Mesenchymal stem cell (in vitro differentiated cells and primary cell): ENCODE measurements at regions not wholly inside any gene's neighbourhood (a gene's known extent, or its start where the extent isn't known, plus 50 kb on each side); places are given as distances from the start of the nearest gene placed in this dataset.

Source experiments
- DNase-seq: peaks from one replicate; pipeline ENCODE4 v3.0.0-alpha.2; 2013
- H2AFZ ChIP-seq: one replicate; pipeline ENCODE4 v1.6.1; 2013; ENCODE audit warnings: low read depth, mild to moderate bottlenecking, control low read depth, inconsistent platforms, low read length, moderate library complexity
- H2AK5ac ChIP-seq: 2 replicates; pipeline ENCODE4 v1.6.1; 2013; ENCODE audit warnings: low read length, moderate library complexity, mild to moderate bottlenecking, inconsistent platforms; ENCODE audit not compliant: severe bottlenecking
- H2BK120ac ChIP-seq: one replicate; pipeline ENCODE4 v1.6.1; 2013; ENCODE audit warnings: low read depth, mild to moderate bottlenecking, inconsistent platforms, low read length, moderate library complexity
- H2BK12ac ChIP-seq, 2 experiments: one replicate each; pipeline ENCODE4 v1.6.1; 2013; ENCODE audit warnings: inconsistent platforms in 2 of 2, low read length in 2 of 2, mild to moderate bottlenecking in 2 of 2, moderate library complexity in 2 of 2, control low read depth in 1 of 2
- H2BK15ac ChIP-seq: one replicate; pipeline ENCODE4 v1.6.1; 2013; ENCODE audit warnings: mild to moderate bottlenecking, low read depth, inconsistent platforms; ENCODE audit not compliant: poor library complexity, severe bottlenecking
- H2BK5ac ChIP-seq: 2 replicates; pipeline ENCODE4 v1.6.1; 2013; ENCODE audit warnings: low read depth, mild to moderate bottlenecking, low read length, control low read depth, inconsistent platforms; ENCODE audit not compliant: poor library complexity, severe bottlenecking
- H3K14ac ChIP-seq, 2 experiments: one replicate each; pipeline ENCODE4 v1.6.1; 2013; ENCODE audit warnings: inconsistent platforms in 2 of 2, low read length in 2 of 2, control low read depth in 1 of 2, mild to moderate bottlenecking in 1 of 2, moderate library complexity in 1 of 2
- H3K18ac ChIP-seq, 2 experiments: one replicate each; pipeline ENCODE4 v1.6.1; 2013; ENCODE audit warnings: inconsistent platforms in 2 of 2, low read length in 2 of 2, control low read depth in 1 of 2, low read depth in 1 of 2, mild to moderate bottlenecking in 1 of 2
- H3K23ac ChIP-seq, 2 experiments: one replicate each; pipeline ENCODE4 v1.6.1; 2013; ENCODE audit warnings: inconsistent platforms in 2 of 2, low read length in 2 of 2, mild to moderate bottlenecking in 2 of 2, moderate library complexity in 2 of 2, control low read depth in 1 of 2
- H3K27ac ChIP-seq: 2 replicates; pipeline ENCODE4 v1.5.1; 2013; ENCODE audit warnings: mild to moderate bottlenecking, moderate library complexity, low read length, control low read depth, inconsistent platforms; ENCODE audit not compliant: poor library complexity, severe bottlenecking
- H3K27me3 ChIP-seq, 2 experiments: 2 replicates each; pipeline versions ENCODE4 v1.6.1 to v1.7.0; 2013; ENCODE audit warnings: low read length in 2 of 2, mild to moderate bottlenecking in 2 of 2, moderate library complexity in 2 of 2, control low read depth in 1 of 2, inconsistent platforms in 1 of 2; ENCODE audit not compliant: control insufficient read depth in 1 of 2, insufficient read depth in 1 of 2
- H3K36me3 ChIP-seq, 2 experiments: 2 replicates each; pipeline versions ENCODE4 v1.6.1 to v1.7.0; 2013; ENCODE audit warnings: low read length in 2 of 2, control low read depth in 1 of 2, inconsistent platforms in 1 of 2, low read depth in 1 of 2, mild to moderate bottlenecking in 1 of 2; ENCODE audit not compliant: insufficient read depth in 2 of 2, control insufficient read depth in 1 of 2
- H3K4ac ChIP-seq, 2 experiments: one replicate each; pipeline ENCODE4 v1.6.1; 2013; ENCODE audit warnings: inconsistent platforms in 2 of 2, low read length in 2 of 2, mild to moderate bottlenecking in 2 of 2, moderate library complexity in 2 of 2, control low read depth in 1 of 2, low read depth in 1 of 2
- H3K4me1 ChIP-seq: 2 replicates; pipeline ENCODE4 v1.6.1; 2013; ENCODE audit warnings: low read depth, low read length, control low read depth; ENCODE audit not compliant: control insufficient read depth, insufficient read depth
- H3K4me2 ChIP-seq: 2 replicates; pipeline ENCODE4 v1.6.1; 2013; ENCODE audit warnings: low read length, mild to moderate bottlenecking, inconsistent platforms; ENCODE audit not compliant: poor library complexity, severe bottlenecking
- H3K4me3 ChIP-seq, 2 experiments: 2 replicates each; pipeline versions ENCODE4 v1.5.1 to v1.7.0; 2013; ENCODE audit warnings: low read length in 2 of 2, mild to moderate bottlenecking in 2 of 2, control low read depth in 1 of 2, low read depth in 1 of 2; ENCODE audit not compliant: insufficient read depth in 1 of 2
- H3K79me1 ChIP-seq: replicated peaks from 2 replicates; pipeline ENCODE4 v1.6.1; 2013; ENCODE audit warnings: mild to moderate bottlenecking, control low read depth, low read length, inconsistent platforms; ENCODE audit not compliant: poor library complexity, severe bottlenecking
- H3K9ac ChIP-seq: 2 replicates; pipeline ENCODE4 v1.7.0; 2013; ENCODE audit warnings: mild to moderate bottlenecking, low read length, moderate library complexity
- H3K9me3 ChIP-seq: 2 replicates; pipeline ENCODE4 v1.7.0; 2013; ENCODE audit warnings: mild to moderate bottlenecking, low read length; ENCODE audit not compliant: control insufficient read depth
- H4K8ac ChIP-seq: one replicate; pipeline ENCODE4 v1.6.1; 2013; ENCODE audit warnings: inconsistent platforms, mild to moderate bottlenecking, low read length, moderate library complexity
- H4K91ac ChIP-seq: one replicate; pipeline ENCODE4 v1.6.1; 2013; ENCODE audit warnings: mild to moderate bottlenecking, low read length, inconsistent platforms
- WGBS: methylation state at CpG from one replicate; pipeline ENCODE4 v1.1.7; 2013; ENCODE audit warnings: mixed read lengths; 5-methylcytosine and 5-hydroxymethylcytosine counted together

DNA sequence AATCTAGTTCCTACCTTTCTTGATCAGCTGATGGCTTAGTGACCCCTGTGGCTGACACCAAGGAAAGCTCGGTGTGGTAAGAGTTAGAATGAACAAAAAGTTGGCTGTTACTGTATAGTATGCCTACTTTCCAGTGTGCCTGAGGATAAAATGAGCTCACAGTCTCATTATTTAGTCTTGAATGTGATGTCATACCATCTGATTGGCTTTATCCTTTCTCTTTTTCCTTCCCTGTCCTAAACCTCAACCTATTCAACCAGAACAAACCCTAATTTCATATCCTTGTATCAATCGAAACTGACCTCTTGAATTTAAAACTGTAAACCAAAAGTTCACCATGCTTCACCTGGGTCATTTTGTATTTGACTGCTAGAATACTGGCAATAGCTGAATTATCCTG, 156.4 kb downstream of the PPARGC1A start:
- H4K8ac ChIP-seq, result no peak overlapping the region
- no peak overlapping the region for H3K23ac ChIP-seq
- H3K27ac ChIP-seq, result peak overlapping the region; percentile 60
- H4K91ac ChIP-seq, result no peak overlapping the region
- H2BK15ac ChIP-seq, result no peak overlapping the region
- H3K36me3 ChIP-seq, result no peaks in the 10 kb centered on the region
- H3K27me3 ChIP-seq, result no peaks in the 10 kb centered on the region
- no peak for DNase-seq
- H3K79me1 ChIP-seq, result no peaks in the 10 kb centered on the region
- H2AFZ ChIP-seq, result no peak overlapping the region
- H2BK120ac ChIP-seq, result no peak overlapping the region
- H3K4me2 ChIP-seq, result no peak overlapping the region
- no peak overlapping the region for H3K14ac ChIP-seq
- no peak overlapping the region for H2BK5ac ChIP-seq
- H3K4me1 ChIP-seq, result peaks cover 2% of the 10 kb centered on the region
- H3K4ac ChIP-seq, result no peak overlapping the region
- H2BK12ac ChIP-seq, result no peak overlapping the region
- no peak overlapping the region for H3K4me3 ChIP-seq
- H3K9ac ChIP-seq, result no peak overlapping the region
- no peaks in the 10 kb centered on the region for H3K9me3 ChIP-seq
- H2AK5ac ChIP-seq, result no peak overlapping the region
- WGBS, result 100% methylated on average over 2 of the region's 2 CpGs
- no peak overlapping the region for H3K18ac ChIP-seq

DNA sequence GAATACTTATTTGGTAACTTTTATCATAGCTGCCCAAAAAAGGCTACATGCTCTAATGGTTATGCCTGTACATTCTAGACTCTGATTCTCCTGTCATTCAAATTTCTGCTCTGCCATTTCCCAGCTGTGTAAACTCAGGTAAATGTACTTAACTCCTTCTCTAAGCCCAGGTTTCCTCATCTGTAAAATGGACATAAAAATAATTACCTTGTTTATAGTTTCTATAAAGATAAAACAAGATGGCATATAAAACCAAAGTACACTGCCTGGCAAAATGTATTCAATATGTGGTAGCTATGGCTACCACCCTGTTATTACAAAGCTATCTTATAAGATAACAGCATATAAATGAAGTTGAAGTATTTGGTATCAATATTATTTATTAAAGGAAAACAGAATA, 158.8 kb downstream of the PPARGC1A start:
- no peak overlapping the region for H3K9ac ChIP-seq
- no peaks in the 10 kb centered on the region for H3K27me3 ChIP-seq
- H3K18ac ChIP-seq, result no peak overlapping the region
- no peaks in the 10 kb centered on the region for H3K9me3 ChIP-seq
- H2BK12ac ChIP-seq, result no peak overlapping the region
- H2BK15ac ChIP-seq, result no peak overlapping the region
- H4K91ac ChIP-seq, result no peak overlapping the region
- H3K4me2 ChIP-seq, result no peak overlapping the region
- H2BK120ac ChIP-seq, result no peak overlapping the region
- no peak overlapping the region for H3K27ac ChIP-seq
- no peaks in the 10 kb centered on the region for H3K79me1 ChIP-seq
- H3K4me3 ChIP-seq, result no peak overlapping the region
- no peaks in the 10 kb centered on the region for H3K4me1 ChIP-seq
- no peaks in the 10 kb centered on the region for H3K36me3 ChIP-seq
- no peak overlapping the region for H2AK5ac ChIP-seq
- DNase-seq, result no peak
- H3K14ac ChIP-seq, result no peak overlapping the region
- H2BK5ac ChIP-seq, result no peak overlapping the region
- H3K23ac ChIP-seq, result no peak overlapping the region
- no peak overlapping the region for H3K4ac ChIP-seq
- no peak overlapping the region for H4K8ac ChIP-seq
- H2AFZ ChIP-seq, result no peak overlapping the region

DNA sequence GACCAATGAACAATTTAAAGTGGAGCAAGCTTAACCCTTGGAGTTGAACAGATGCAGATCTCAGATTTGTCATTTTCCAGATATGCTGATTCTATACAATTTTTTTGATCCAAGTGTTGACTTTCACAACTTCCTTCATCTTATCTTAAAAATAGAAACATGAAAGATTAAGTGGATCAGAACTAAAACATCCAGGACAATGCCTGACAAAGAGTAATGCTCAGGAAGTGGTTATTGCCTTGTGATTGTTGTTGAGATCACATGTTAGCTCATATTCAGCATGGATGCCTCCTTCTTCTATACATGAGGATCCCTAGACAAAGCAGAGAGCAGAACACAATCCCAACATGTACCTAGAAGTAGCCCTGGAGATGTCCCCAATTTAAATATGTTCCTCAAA, 160.9 kb downstream of the PPARGC1A start:
- H2AFZ ChIP-seq, result no peak overlapping the region
- no peak overlapping the region for H3K4me2 ChIP-seq
- no peak overlapping the region for H3K23ac ChIP-seq
- no peaks in the 10 kb centered on the region for H3K27me3 ChIP-seq
- H3K9me3 ChIP-seq, result no peaks in the 10 kb centered on the region
- no peak overlapping the region for H2BK120ac ChIP-seq
- H3K36me3 ChIP-seq, result no peaks in the 10 kb centered on the region
- peak overlapping the region; percentile 31 for H2AK5ac ChIP-seq
- H3K4me3 ChIP-seq, result no peak overlapping the region
- H4K8ac ChIP-seq, result no peak overlapping the region
- H3K9ac ChIP-seq, result no peak overlapping the region
- H3K4ac ChIP-seq, result no peak overlapping the region
- H3K27ac ChIP-seq, result peak overlapping the region; percentile 82
- peak overlapping the region in 1 of 2 experiments; percentile 40 for H3K18ac ChIP-seq
- H3K79me1 ChIP-seq, result no peaks in the 10 kb centered on the region
- peak overlapping the region in 1 of 2 experiments; percentile 63 for H2BK12ac ChIP-seq
- H3K4me1 ChIP-seq, result no peaks in the 10 kb centered on the region
- DNase-seq, result no peak
- no peak overlapping the region for H2BK5ac ChIP-seq
- H2BK15ac ChIP-seq, result no peak overlapping the region
- no peak overlapping the region for H4K91ac ChIP-seq
- no peak overlapping the region for H3K14ac ChIP-seq

DNA sequence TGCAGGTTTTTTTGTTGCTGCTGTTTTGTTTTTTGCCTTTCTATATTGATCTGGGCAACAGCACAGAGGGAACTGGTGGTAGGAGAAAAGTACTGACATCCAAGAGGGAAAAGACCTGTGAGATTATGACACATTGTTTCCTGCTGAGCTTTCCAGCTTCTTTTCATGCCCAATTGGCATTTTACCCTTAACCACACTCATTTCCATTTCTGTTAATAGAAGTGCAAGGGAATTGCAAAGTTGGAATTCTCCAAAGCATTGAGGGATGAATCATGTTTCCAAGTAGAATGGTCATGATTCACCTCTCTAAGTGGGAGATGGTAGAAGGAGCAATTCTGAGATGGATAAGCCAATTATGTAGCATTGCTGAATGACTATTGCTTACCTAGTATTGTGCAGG, 161.5 kb downstream of the PPARGC1A start:
- Histone ChIP-seq H2AK5ac (no peak overlapping the region), H3K18ac (no peak overlapping the region)

More for the DNA sequence above, 161.5 kb downstream of the PPARGC1A start:
- Histone ChIP-seq H2BK120ac (no peak overlapping the region), H3K4me1 (no peaks in the 10 kb centered on the region), H2BK12ac (no peak overlapping the region), H3K4me3 (peak overlapping the region in 1 of 2 experiments; percentile 25), H3K36me3 (no peaks in the 10 kb centered on the region), H3K9me3 (no peaks in the 10 kb centered on the region), H3K23ac (no peak overlapping the region), H3K27me3 (no peaks in the 10 kb centered on the region), H3K27ac (peak overlapping the region; percentile 94), H3K9ac (peak overlapping the region; percentile 36), H2BK15ac (no peak overlapping the region), H3K14ac (no peak overlapping the region), H3K4me2 (peak overlapping the region; percentile 53), H3K79me1 (no peaks in the 10 kb centered on the region), H4K8ac (no peak overlapping the region), H2BK5ac (no peak overlapping the region), H4K91ac (no peak overlapping the region), H2AFZ (peak overlapping the region; percentile 42), H3K4ac (no peak overlapping the region)
- peak; percentile 89 for DNase-seq
